Naive thymus-derived CD8-positive, alpha-beta T cell (primary cell): ENCODE measurements at regions not wholly inside any gene's neighbourhood (a gene's known extent, or its start where the extent isn't known, plus 50 kb on each side); places are given as distances from the start of the nearest gene placed in this dataset.

ENCODE experiments used
- ATAC-seq, 2 donors: fragments of 150-1000 bp; cut with Tn5 transposase in 1 of 2; sonication (Bioruptor Pico), chemical (Tn5 transposase) in 1 of 2; 1 replicate in 1 of 2; 2 replicates in 1 of 2; pipeline ENCODE4 v1.10.0; 2021; ENCODE audit warnings: mild to moderate bottlenecking in 2 of 2, moderate library complexity in 2 of 2
- POLR2A ChIA-PET: fragments of 350-600 bp; sonication (Branson Sonifier 250); formaldehyde crosslinking; loops from one replicate; lab custom pipeline; 2021; ENCODE audit warnings: antibody characterized with exemption; lab: Charles Lee
- DNase-seq, 10 donors: peaks; one replicate each; pipeline versions ENCODE4 v3.0.0 to v3.0.0-alpha.2; 2020 to 2022
- H3K27ac Mint-ChIP-seq, 10 donors: one replicate each; pipeline ENCODE4 v1.8.0; 2020 to 2022; ENCODE audit warnings: mild to moderate bottlenecking in 10 of 10, mixed read lengths in 10 of 10, moderate library complexity in 4 of 10, inconsistent platforms in 1 of 10
- H3K27me3 Mint-ChIP-seq, 5 donors: one replicate each; pipeline ENCODE4 v1.8.0; 2021 to 2022; ENCODE audit warnings: mixed read lengths in 5 of 5
- H3K36me3 Mint-ChIP-seq, 3 donors: one replicate each; pipeline ENCODE4 v1.8.0; 2020 to 2022; ENCODE audit warnings: mixed read lengths in 3 of 3, mild to moderate bottlenecking in 2 of 3, inconsistent platforms in 1 of 3
- H3K4me1 Mint-ChIP-seq, 4 donors: one replicate each; pipeline ENCODE4 v1.8.0; 2021 to 2022; ENCODE audit warnings: mixed read lengths in 4 of 4
- H3K4me3 Mint-ChIP-seq, 10 donors: one replicate each; pipeline ENCODE4 v1.8.0; 2020 to 2022; ENCODE audit warnings: mild to moderate bottlenecking in 10 of 10, mixed read lengths in 10 of 10, moderate library complexity in 6 of 10, inconsistent platforms in 1 of 10
- H3K9me3 Mint-ChIP-seq, 9 donors: one replicate each; pipeline ENCODE4 v1.8.0; 2020 to 2022; ENCODE audit warnings: mixed read lengths in 9 of 9, mild to moderate bottlenecking in 3 of 9, inconsistent platforms in 1 of 9, moderate library complexity in 1 of 9

DNA sequence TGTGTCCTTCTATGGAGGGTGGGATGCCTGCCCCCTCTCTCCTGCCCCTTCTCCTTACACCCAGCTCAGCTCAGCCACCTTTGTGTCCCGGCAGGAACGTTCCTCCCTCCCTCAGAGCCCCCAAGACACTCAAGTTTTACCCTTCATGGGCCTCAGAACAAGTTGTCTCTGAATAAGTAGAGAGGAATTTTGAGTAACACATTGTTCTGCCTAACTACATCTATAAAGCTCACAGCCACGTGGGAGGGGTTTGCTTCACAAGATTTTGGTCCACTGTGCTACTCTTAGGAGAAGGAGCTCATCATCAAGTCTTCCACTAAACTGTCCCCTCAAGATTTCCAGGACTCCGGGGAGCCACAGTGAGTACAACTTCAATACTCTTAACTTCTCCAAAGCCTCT lies 51.6 kb upstream of the ZNF32 start:
- no peaks in the 10 kb centered on the region for H3K9me3 Mint-ChIP-seq
- H3K4me3 Mint-ChIP-seq = no peak overlapping the region
- POLR2A ChIA-PET = no interaction called here
- no peak for DNase-seq
- H3K4me1 Mint-ChIP-seq = no peaks in the 10 kb centered on the region
- peaks cover 0 to 6% (median 0%) of the 10 kb centered on the region in 5 donors for H3K27me3 Mint-ChIP-seq
- no peak for ATAC-seq
- H3K36me3 Mint-ChIP-seq = no peaks in the 10 kb centered on the region
- H3K27ac Mint-ChIP-seq = no peak overlapping the region

DNA sequence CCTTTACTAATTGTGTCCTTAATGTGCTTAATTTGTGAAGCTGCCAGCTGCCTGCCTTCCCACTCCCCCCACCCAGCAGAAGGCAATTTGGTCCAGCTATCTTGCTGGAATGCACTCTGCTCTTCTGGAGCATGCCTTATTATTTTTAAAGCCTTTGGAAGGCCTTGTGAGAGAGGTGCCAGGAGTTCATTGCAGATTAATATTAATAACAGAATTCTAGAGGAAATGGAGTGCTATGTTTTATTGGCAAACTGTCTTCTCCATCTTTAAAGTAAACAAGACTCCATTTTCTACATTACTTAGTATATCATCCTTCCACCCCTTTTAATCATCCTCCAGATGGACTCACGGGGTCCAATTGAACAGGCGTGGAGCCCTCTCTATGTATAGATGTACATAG lies 50.8 kb upstream of the ZNF32 start:
- Mint-ChIP-seq H3K36me3 (no peaks in the 10 kb centered on the region), H3K4me1 (no peaks in the 10 kb centered on the region), H3K27me3 (peaks cover 0 to 12% (median 6%) of the 10 kb centered on the region in 5 donors), H3K4me3 (no peak overlapping the region), H3K9me3 (no peaks in the 10 kb centered on the region), H3K27ac (peak overlapping the region in 1 of 10 donors; percentile 3)
- no peak for DNase-seq
- POLR2A ChIA-PET = no interaction called here
- ATAC-seq = no peak
